GM18499 (cell line): ENCODE measurements at regions not wholly inside any gene's neighbourhood (a gene's known extent, or its start where the extent isn't known, plus 50 kb on each side); places are given as distances from the start of the nearest gene placed in this dataset.
A peak's percentile ranks its signal among the peaks of the same experiment; 100 is the strongest.

Experiments
- ATAC-seq: cut with Tn5 transposase; IDR thresholded peaks from one replicate; pipeline ENCODE4 v1.9.1; 2021; ENCODE audit warnings: moderate number of reproducible peaks; ENCODE audit not compliant: insufficient read depth, unreplicated experiment

GRCh38 chr7:55641811-55642210 lies 69.5 kb upstream of the VOPP1 start:
- peak; percentile 85 for ATAC-seq

GRCh38 chr7:55641273-55641691 lies 69.0 kb upstream of the VOPP1 start:
- peak; percentile 47 for ATAC-seq

- no peak for ATAC-seq
Measured at GRCh38 chr7:55639640-55640039, 67.3 kb upstream of the VOPP1 start.

- no peak for ATAC-seq
Measured at GRCh38 chr7:55629051-55629677, 56.9 kb upstream of the VOPP1 start.

- no peak for ATAC-seq
Measured at GRCh38 chr7:55624813-55625212, 52.5 kb upstream of the VOPP1 start.

- no peak for ATAC-seq
Measured at GRCh38 chr7:55623617-55624016, 51.3 kb upstream of the VOPP1 start.

- ATAC-seq: no peak
Measured at GRCh38 chr7:55622241-55622640, 49.9 kb upstream of the VOPP1 start.
